NOMO-1 treated with DMSO at 0.1 percent for 48 hours (cell line): ENCODE measurements at regions not wholly inside any gene's neighbourhood (a gene's known extent, or its start where the extent isn't known, plus 50 kb on each side); places are given as distances from the start of the nearest gene placed in this dataset.
"Not testable (repeated sequence)": the region's sequence is repeated elsewhere in the genome, so short reads cannot be mapped to it uniquely, and the experiment has no call there.

Experiments
- DNase-seq: peaks from one replicate; lab custom pipeline; 2025; ENCODE audit not compliant: unreplicated experiment; lab: John Stamatoyannopoulos, UW

DNA sequence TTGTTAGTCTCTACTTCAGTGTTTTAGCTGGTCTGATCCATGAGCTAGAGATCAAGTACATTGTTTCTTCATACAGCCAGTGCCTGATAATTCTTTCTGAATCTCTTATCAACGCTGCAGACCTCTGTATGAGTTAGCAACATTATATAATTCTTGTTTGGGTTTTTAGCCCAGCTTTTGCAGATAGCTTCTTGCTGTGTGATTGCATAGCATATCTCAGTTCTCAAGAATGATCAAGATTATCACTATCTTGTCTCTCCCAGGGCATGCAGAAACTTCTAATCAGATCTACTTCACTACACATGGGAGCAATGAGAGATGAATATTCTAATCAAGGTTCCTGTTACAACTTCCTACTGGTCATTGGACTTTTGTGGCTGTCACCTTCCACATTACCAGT lies 158.3 kb downstream of the FAM174A start:
- no peak for DNase-seq

- DNase-seq, result peak; percentile 31
These were observed 158.9 kb downstream of the FAM174A start for GRCh38 chr5:100694100-100694499.

- no peak for DNase-seq
These were observed 162.8 kb downstream of the FAM174A start for GRCh38 chr5:100697970-100698369.

DNA sequence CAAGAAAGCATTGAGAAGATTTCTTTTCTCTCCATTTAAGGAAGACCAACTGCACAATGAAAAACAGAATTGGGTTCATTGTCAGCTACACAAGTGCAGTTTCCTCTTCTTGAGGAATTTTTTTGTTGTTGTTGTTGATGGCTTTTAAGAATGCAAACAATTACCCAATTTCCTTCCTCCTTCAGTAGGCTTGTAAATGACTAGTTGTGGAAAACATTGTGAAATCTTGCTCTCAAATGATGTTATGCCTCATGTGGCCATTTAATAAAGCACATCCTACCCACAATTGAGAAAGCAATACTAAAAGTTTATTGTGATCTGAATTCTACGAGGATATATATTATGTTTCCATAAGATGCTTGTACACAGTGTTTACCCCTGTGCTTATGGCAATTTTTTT lies 171.6 kb downstream of the FAM174A start:
- peak; percentile 95 for DNase-seq

DNA sequence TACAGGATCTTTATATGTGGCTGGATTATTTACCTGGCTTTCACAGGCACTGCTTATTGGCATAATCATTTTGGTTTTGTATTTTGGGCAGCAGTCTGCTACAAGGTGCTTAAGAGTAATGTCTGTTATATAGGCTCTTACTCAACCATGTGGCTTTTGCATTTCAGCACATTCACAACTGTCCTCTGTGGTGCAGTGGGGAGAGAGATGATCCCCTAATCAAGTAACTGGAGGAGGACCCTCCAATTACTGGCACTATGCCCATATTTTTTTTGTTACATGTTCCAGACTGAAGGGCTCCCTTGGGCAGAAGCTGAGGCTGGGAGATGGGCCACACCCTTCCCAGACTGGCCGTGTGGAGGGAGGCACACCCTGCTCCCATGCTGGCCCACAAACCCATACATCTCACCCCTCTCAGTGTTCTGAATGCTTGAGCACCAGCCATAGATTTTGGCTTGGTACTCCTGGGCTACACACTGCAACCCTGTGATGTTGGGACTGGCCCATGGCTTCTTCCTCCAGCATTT lies 173.5 kb downstream of the FAM174A start:
- DNase-seq, result peak; percentile 29

DNA sequence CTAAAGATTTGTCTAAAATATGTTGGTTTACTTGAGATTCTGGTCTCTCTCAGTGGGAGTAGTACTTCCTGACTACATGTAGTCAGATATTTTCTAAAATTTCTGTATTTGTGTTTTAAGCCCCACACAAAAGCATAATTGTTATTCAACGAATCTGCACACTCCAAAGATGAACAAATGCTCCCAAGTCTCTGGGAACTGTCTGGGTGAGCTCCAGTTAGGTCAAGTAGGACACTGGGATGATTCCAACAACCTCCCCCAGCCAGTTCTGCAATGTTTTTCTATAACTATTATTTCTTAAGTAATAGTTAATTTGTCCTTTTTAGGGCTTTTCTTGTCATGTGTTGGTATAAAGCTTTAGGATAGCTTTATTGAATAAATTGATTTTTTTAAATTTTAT lies 174.6 kb downstream of the FAM174A start:
- no peak for DNase-seq

GRCh38 chr5:100714780-100715179 lies 179.6 kb downstream of the FAM174A start:
- not testable (repeated sequence) for DNase-seq

GRCh38 chr5:100722657-100723056 lies 180.4 kb downstream of the ST8SIA4 start:
- peak; percentile 7 for DNase-seq

DNA sequence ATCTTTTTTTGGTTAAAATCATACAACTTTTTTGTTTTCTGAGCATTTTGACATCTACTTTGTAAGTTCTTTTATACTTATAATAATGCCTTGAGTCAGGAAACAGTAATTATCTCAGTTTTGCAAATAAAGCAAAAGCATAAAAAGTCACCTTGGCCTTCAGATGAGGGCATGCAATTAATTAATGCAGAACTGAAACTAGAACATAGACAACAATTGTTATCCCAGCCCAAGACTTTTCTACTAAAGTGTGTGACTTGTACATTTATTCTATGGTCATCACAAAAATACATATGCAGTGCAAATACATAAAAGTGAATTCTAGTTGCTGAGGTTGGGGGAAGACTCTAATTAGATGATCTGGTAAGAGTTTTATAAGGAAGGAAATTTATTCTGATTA lies 179.9 kb downstream of the ST8SIA4 start:
- DNase-seq, result peak; percentile 68

DNA sequence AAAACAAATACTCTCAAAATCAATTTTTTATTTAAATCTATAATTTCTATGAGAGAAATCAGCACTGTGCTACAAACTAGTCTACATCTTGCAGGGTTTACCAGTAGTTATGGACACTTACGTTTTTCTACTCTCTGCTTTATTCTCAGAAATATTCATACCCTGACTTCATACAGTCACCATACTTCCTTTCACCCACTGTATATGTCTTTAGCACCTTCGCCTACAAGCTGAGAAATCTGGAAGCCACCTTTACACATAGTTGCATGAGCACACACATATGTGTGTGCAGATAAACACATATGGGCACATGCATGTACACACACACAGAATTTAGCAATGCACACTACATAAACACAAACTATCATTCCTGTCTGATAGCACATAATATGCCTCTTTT lies 177.0 kb downstream of the ST8SIA4 start:
- no peak for DNase-seq

DNA sequence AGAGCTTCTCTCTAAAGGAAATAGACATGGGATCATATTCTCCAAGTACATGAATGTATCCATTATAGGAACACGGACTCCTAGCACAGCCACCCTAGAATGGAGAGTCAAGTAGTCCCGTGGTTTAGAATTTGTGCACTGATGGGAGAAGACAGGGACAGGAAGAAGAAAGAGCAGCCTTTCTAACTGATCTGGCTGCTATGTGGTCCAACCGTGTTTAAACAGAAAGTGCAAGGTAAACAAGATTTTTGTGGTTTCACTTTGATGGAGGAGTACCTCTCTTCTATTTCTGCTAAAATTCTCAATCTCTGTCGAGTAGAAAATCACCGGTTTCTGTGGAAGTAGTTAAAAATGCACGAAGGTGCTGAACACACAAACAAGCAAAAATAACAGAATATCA lies 171.3 kb downstream of the ST8SIA4 start:
- peak; percentile 34 for DNase-seq

DNA sequence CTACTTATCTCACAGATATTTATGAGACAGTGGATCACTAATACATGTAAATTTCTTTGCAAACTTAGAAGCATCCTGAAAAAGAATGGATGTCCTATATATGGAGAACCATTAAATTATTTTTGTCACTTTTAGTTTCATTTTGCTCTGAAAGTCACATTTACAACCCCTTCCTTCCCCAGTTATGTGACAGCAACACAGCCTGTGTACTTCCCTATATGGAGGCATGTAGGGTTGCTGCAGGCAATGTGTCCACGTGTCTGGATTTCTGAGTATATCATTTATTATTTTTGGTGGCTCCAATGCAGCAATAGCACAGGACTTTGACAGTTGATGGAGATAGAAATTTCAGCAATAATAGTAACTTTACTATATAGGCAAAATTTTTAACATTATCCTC lies 156.4 kb downstream of the ST8SIA4 start:
- DNase-seq, result peak; percentile 84

DNA sequence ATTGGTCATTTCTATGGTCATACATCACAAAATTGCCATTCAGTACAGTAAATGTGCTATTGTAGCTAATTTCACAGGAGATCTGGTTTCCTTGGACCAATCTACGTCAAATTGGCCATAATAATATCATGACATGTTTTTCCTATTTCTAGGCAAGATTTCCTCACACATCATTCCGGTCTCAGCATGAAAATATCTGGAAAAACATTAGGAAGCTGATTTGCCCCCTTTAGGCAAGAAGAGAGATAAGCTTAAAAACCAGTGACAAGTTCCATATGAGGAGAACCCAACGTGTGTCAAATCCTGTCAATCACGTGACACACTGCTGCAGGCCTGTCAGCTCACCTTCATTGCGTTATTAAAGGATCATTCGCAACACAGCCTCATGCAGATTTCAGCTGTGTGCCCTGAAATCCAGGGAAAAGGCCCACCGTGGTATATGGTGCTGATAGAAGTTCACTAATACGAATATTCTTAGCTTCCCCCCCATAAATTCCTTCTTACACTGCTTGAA lies 153.3 kb downstream of the ST8SIA4 start:
- no peak for DNase-seq

- no peak for DNase-seq
These were observed 147.6 kb downstream of the ST8SIA4 start for GRCh38 chr5:100755435-100755834.
